Heart left ventricle (tissue), 16 donors: ENCODE measurements at regions not wholly inside any gene's neighbourhood (a gene's known extent, or its start where the extent isn't known, plus 50 kb on each side); places are given as distances from the start of the nearest gene placed in this dataset.

Source experiments
- ATAC-seq, 4 donors: fragments of 200-7000 bp; cut with Tn5 transposase; one replicate each; pipeline ENCODE4 v1.9.1; 2020 to 2022; ENCODE audit warnings: moderate library complexity in 4 of 4, mild to moderate bottlenecking in 3 of 4, moderate number of reproducible peaks in 1 of 4
- DNase-seq, 5 donors: peaks; one replicate each; pipeline ENCODE4 v3.0.0-alpha.2; 2020
- H3K27ac ChIP-seq, 12 donors: fragments of 200-600 bp; sonication (generic) in 4 of 12; one replicate each; pipeline versions ENCODE4 v1.5.0 to v1.8.0; 2016 to 2022; ENCODE audit warnings: mild to moderate bottlenecking in 2 of 12
- H3K27me3 ChIP-seq, 9 donors: fragments of 200-600 bp; sonication (generic) in 2 of 9; one replicate each; pipeline versions ENCODE4 v1.5.1 to v1.8.0; 2016 to 2022; ENCODE audit warnings: mild to moderate bottlenecking in 3 of 9
- H3K36me3 ChIP-seq, 9 donors: fragments of 200-600 bp; sonication (generic) in 2 of 9; one replicate each; pipeline versions ENCODE4 v1.5.0 to v1.8.0; 2018 to 2022; ENCODE audit warnings: mild to moderate bottlenecking in 2 of 9
- H3K4me1 ChIP-seq, 12 donors: fragments of 200-600 bp; sonication (generic) in 4 of 12; one replicate each; pipeline versions ENCODE4 v1.5.0 to v1.8.0; 2016 to 2022; ENCODE audit warnings: mild to moderate bottlenecking in 3 of 12
- H3K4me3 ChIP-seq, 12 donors: fragments of 200-600 bp; sonication (generic) in 4 of 12; one replicate each; pipeline versions ENCODE4 v1.5.0 to v1.8.0; 2017 to 2022; ENCODE audit warnings: mild to moderate bottlenecking in 9 of 12, moderate library complexity in 4 of 12
- H3K9me3 ChIP-seq, 12 donors: fragments of 200-600 bp; sonication (generic) in 4 of 12; one replicate each; pipeline versions ENCODE4 v1.5.0 to v1.8.0; 2016 to 2022; ENCODE audit warnings: mild to moderate bottlenecking in 1 of 12
- CTCF ChIP-seq, 12 donors: fragments of 200-600 bp; sonication (generic) in 4 of 12; IDR thresholded peaks; one replicate each; pipeline versions ENCODE4 v1.5.0 to v1.8.0; 2018 to 2022; ENCODE audit warnings: antibody characterized with exemption in 12 of 12, mild to moderate bottlenecking in 5 of 12
- POLR2A ChIP-seq, 2 donors: fragments of 450-650 bp; IDR thresholded peaks; one replicate each; pipeline ENCODE4 v1.6.1; 2017; ENCODE audit warnings: antibody characterized with exemption in 2 of 2, mild to moderate bottlenecking in 2 of 2, moderate library complexity in 2 of 2
- WGBS, 4 donors: extraction: QIAGEN DNeasy Blood & Tissue Kit in 2 of 4; methylation state at CpG; one replicate each; pipeline versions ENCODE4 v1.1.5 to v1.1.7; 2013 to 2018; 5-methylcytosine and 5-hydroxymethylcytosine counted together
- intact Hi-C, 10 donors: fragments of 100-400 bp; cut with DNase I; formaldehyde crosslinking; loops; one replicate each; pipeline versions ENCODE4 v1.11.1 to v1.14.2; 2022
- donor health status: ischemic (EF 13 %, LVEDD 7.1; RV severe dilation, severe dysfunction).
- donor health status: healthy with polysubstance abuse.
- donor health status: DM: no; HTN: yes; CAD: no.
- donor health status: DM: no; HTN: no; CAD: no.
- donor health status: ischemic (EF 25% LVEDD 6.9; RV normal size, moderate dysfunction).
- donor health status: ischemic (EF 25% LVEDD 5.7; RV mildly dilated, moderate dysfunction).
- donor health status: healthy.
- donor health status: DM: yes; HTN: yes; CAD: no.
- donor health status: ischemic (EF 35%, LVEDD 5.7; RV mildly dilated, moderate dysfunction).
- donor health status: nonischemic (EF 11% LVEDD 7.7; RV severe dilation, severe dysfunction).
- donor health status: DM: yes; HTN: yes; CAD: no.
- donor health status: PGD.
- donor health status: ischemic (EF 29% LVEDD 5.4; RV normal size, mild dysfunction).
- donor health status: nonischemic (EF 23%, LVEDD 6.1; RV moderate dilation, normal function).

- no peaks in the 10 kb centered on the region for H3K27me3 ChIP-seq
- intact Hi-C loops = no loop called here
- peaks cover 0 to 8% (median 0%) of the 10 kb centered on the region in 12 donors for H3K4me1 ChIP-seq
- H3K9me3 ChIP-seq = no peaks in the 10 kb centered on the region
- no peak overlapping the region for H3K27ac ChIP-seq
- H3K4me3 ChIP-seq = no peak overlapping the region
- no peak for ATAC-seq
- H3K36me3 ChIP-seq = no peaks in the 10 kb centered on the region
- 68 to 77% (median 74%) methylated on average over 2 of the region's 2 CpGs for WGBS, 4 donors
- TF ChIP-seq CTCF (IDR thresholded peaks at IDR 0.05) (no peak), POLR2A (IDR thresholded peaks at IDR 0.05) (no peak)
- no peak for DNase-seq
Measured at GRCh38 chr2:195410074-195410671, 246.9 kb upstream of the SLC39A10 start.

GRCh38 chr2:195408811-195409210 lies 248.2 kb upstream of the SLC39A10 start:
- H3K4me1 ChIP-seq = peaks cover 0 to 8% (median 0%) of the 10 kb centered on the region in 12 donors
- intact Hi-C loops = no loop called here
- H3K4me3 ChIP-seq = no peak overlapping the region
- H3K27ac ChIP-seq = no peak overlapping the region
- ATAC-seq (no peak), DNase-seq (no peak)
- no peak for TF ChIP-seq CTCF (IDR thresholded peaks at IDR 0.05)
- TF ChIP-seq POLR2A (IDR thresholded peaks at IDR 0.05) = no peak
- no peaks in the 10 kb centered on the region for H3K27me3 ChIP-seq
- H3K36me3 ChIP-seq = no peaks in the 10 kb centered on the region
- no peaks in the 10 kb centered on the region for H3K9me3 ChIP-seq
- 94 to 98% (median 97%) methylated on average over 1 of the region's 1 CpG for WGBS, 4 donors

GRCh38 chr2:195408196-195408595 lies 248.8 kb upstream of the SLC39A10 start:
- no peak for ATAC-seq
- intact Hi-C loops = no loop called here
- Histone ChIP-seq H3K4me3 (no peak overlapping the region), H3K9me3 (no peaks in the 10 kb centered on the region), H3K27ac (no peak overlapping the region), H3K27me3 (no peaks in the 10 kb centered on the region), H3K36me3 (no peaks in the 10 kb centered on the region), H3K4me1 (peaks cover 0 to 8% (median 0%) of the 10 kb centered on the region in 12 donors)
- 74 to 83% (median 79%) methylated on average over 3 of the region's 3 CpGs for WGBS, 4 donors
- no peak for DNase-seq
- TF ChIP-seq POLR2A (IDR thresholded peaks at IDR 0.05) (no peak), CTCF (IDR thresholded peaks at IDR 0.05) (no peak)

- no peak overlapping the region for H3K27ac ChIP-seq
- intact Hi-C loops = no loop called here
- ATAC-seq (no peak), DNase-seq (no peak)
- H3K4me1 ChIP-seq = peaks cover 0 to 8% (median 0%) of the 10 kb centered on the region in 12 donors
- H3K4me3 ChIP-seq = no peak overlapping the region
- 81 to 88% (median 85%) methylated on average over 3 of the region's 3 CpGs for WGBS, 4 donors
- H3K9me3 ChIP-seq = no peaks in the 10 kb centered on the region
- H3K27me3 ChIP-seq = no peaks in the 10 kb centered on the region
- no peak for TF ChIP-seq CTCF (IDR thresholded peaks at IDR 0.05)
- TF ChIP-seq POLR2A (IDR thresholded peaks at IDR 0.05) = no peak
- no peaks in the 10 kb centered on the region for H3K36me3 ChIP-seq
Measured at GRCh38 chr2:195407783-195408182, 249.2 kb upstream of the SLC39A10 start.
